SK-N-SH (cell line): ENCODE measurements at regions not wholly inside any gene's neighbourhood (a gene's known extent, or its start where the extent isn't known, plus 50 kb on each side); places are given as distances from the start of the nearest gene placed in this dataset.

Source experiments
- CTCF ChIP-seq: fragments of 200-600 bp; sonication (generic); IDR thresholded peaks from 2 replicates; pipeline ENCODE4 v1.6.1; 2017; ENCODE audit warnings: antibody characterized with exemption, mild to moderate bottlenecking, moderate library complexity
- EP300 ChIP-seq, 2 experiments: IDR thresholded peaks; 2 replicates each; pipeline versions ENCODE4 v1.4.0 to v1.6.1; 2012; ENCODE audit warnings: borderline replicate concordance in 1 of 2, low read depth in 1 of 2, low read length in 1 of 2
- EZH2phosphoT487 ChIP-seq: fragments of 200-600 bp; sonication (generic); IDR thresholded peaks from 2 replicates; pipeline ENCODE4 v1.6.1; 2017; ENCODE audit warnings: low read depth, mixed run types, mild to moderate bottlenecking, antibody characterized with exemption, moderate library complexity, borderline replicate concordance
- JUND ChIP-seq: IDR thresholded peaks from 2 replicates; pipeline ENCODE4 v1.4.0; 2012
- POLR2AphosphoS5 ChIP-seq: IDR thresholded peaks from 2 replicates; pipeline ENCODE4 v1.6.1; 2012; ENCODE audit warnings: low read depth, low read length
- RCOR1 ChIP-seq: fragments of 150-350 bp; IDR thresholded peaks from 2 replicates; pipeline ENCODE4 v1.6.1; 2017; ENCODE audit warnings: antibody characterized with exemption, low read length
- SIN3A ChIP-seq: IDR thresholded peaks from 2 replicates; pipeline ENCODE4 v1.6.1; 2012; ENCODE audit warnings: low read depth, mild to moderate bottlenecking, low read length, moderate library complexity, borderline replicate concordance
- TAF1 ChIP-seq: IDR thresholded peaks from 2 replicates; pipeline ENCODE4 v1.6.1; 2012; ENCODE audit warnings: low read depth, mild to moderate bottlenecking, low read length, moderate library complexity, borderline replicate concordance
- USF2 ChIP-seq: fragments of 150-350 bp; IDR thresholded peaks from 2 replicates; pipeline ENCODE4 v1.6.1; 2017; ENCODE audit warnings: antibody characterized with exemption, low read length, low read depth, borderline replicate concordance
- YY1 ChIP-seq: IDR thresholded peaks from 2 replicates; pipeline ENCODE4 v1.4.0; 2012; ENCODE audit warnings: low read depth, mild to moderate bottlenecking
- TF ChIP-seq, protein P1 (sequence below): IDR thresholded peaks from 2 replicates; pipeline ENCODE4 v1.6.1; 2012; ENCODE audit warnings: mild to moderate bottlenecking, low read depth, low read length, moderate library complexity

GRCh38 chr16:6265968-6266367 lies 1066.7 kb upstream of the RBFOX1 start:
- TF ChIP-seq SIN3A (no peak), CTCF (no peak), RCOR1 (no peak), YY1 (no peak), EP300 (IDR thresholded peaks at IDR 0.05; ENCODE audit: borderline replicate concordance in 1 of 2, low read depth in 1 of 2, low read length in 1 of 2) (no peak), POLR2AphosphoS5 (no peak), JUND (no peak), TAF1 (no peak), USF2 (no peak), EZH2phosphoT487 (no peak)
- TF ChIP-seq, protein P1, sequence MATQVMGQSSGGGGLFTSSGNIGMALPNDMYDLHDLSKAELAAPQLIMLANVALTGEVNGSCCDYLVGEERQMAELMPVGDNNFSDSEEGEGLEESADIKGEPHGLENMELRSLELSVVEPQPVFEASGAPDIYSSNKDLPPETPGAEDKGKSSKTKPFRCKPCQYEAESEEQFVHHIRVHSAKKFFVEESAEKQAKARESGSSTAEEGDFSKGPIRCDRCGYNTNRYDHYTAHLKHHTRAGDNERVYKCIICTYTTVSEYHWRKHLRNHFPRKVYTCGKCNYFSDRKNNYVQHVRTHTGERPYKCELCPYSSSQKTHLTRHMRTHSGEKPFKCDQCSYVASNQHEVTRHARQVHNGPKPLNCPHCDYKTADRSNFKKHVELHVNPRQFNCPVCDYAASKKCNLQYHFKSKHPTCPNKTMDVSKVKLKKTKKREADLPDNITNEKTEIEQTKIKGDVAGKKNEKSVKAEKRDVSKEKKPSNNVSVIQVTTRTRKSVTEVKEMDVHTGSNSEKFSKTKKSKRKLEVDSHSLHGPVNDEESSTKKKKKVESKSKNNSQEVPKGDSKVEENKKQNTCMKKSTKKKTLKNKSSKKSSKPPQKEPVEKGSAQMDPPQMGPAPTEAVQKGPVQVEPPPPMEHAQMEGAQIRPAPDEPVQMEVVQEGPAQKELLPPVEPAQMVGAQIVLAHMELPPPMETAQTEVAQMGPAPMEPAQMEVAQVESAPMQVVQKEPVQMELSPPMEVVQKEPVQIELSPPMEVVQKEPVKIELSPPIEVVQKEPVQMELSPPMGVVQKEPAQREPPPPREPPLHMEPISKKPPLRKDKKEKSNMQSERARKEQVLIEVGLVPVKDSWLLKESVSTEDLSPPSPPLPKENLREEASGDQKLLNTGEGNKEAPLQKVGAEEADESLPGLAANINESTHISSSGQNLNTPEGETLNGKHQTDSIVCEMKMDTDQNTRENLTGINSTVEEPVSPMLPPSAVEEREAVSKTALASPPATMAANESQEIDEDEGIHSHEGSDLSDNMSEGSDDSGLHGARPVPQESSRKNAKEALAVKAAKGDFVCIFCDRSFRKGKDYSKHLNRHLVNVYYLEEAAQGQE, result no peak
